K562 (cell line): ENCODE measurements at regions not wholly inside any gene's neighbourhood (a gene's known extent, or its start where the extent isn't known, plus 50 kb on each side); places are given as distances from the start of the nearest gene placed in this dataset.

ENCODE experiments used
- CBX3 ChIP-seq, 2 experiments: IDR thresholded peaks; 1 replicate in 1 of 2; 2 replicates in 1 of 2; pipeline ENCODE4 v1.6.1; 2012; ENCODE audit warnings: inconsistent platforms in 2 of 2, low read length in 2 of 2, borderline replicate concordance in 1 of 2, control low read depth in 1 of 2
- CTCF ChIP-seq, 3 experiments: IDR thresholded peaks in 2 of 3; conservative IDR thresholded peaks in 1 of 3; 2 replicates each; pipeline ENCODE4 v1.5.1; 2011 to 2012; ENCODE audit warnings: low read length in 3 of 3, mild to moderate bottlenecking in 3 of 3, control low read depth in 2 of 3, improper control_type of control experiment in 1 of 3, inconsistent platforms in 1 of 3, low read depth in 1 of 3, mixed read lengths in 1 of 3, moderate library complexity in 1 of 3; ENCODE audit not compliant: insufficient read depth in 2 of 3
- ETV6 ChIP-seq, 3 experiments: fragments of 150-350 bp in 1 of 3; sonication (generic) in 1 of 3; formaldehyde crosslinking in 1 of 3; IDR thresholded peaks; 2 replicates each; pipeline versions ENCODE4 v1.6.1 to v1.8.0; 2014 to 2022; ENCODE audit warnings: borderline replicate concordance in 2 of 3, low read depth in 2 of 3, antibody characterized with exemption in 1 of 3, low read length in 1 of 3, mild to moderate bottlenecking in 1 of 3, missing genetic modification reagents in 1 of 3
- MEIS2 ChIP-seq: fragments of 450-650 bp; IDR thresholded peaks from 2 replicates; pipeline ENCODE4 v1.6.1; 2014; ENCODE audit warnings: mild to moderate bottlenecking; ENCODE audit not compliant: partially characterized antibody
- MGA ChIP-seq: fragments of 450-650 bp; IDR thresholded peaks from 2 replicates; pipeline ENCODE4 v1.6.1; 2016; ENCODE audit warnings: mild to moderate bottlenecking, moderate library complexity
- NR4A1 ChIP-seq, 2 experiments: fragments of 250-450 bp in 1 of 2; fragments of 450-650 bp in 1 of 2; sonication (Bioruptor Pico) in 1 of 2; IDR thresholded peaks; 2 replicates each; pipeline versions ENCODE4 v1.4.0 to v1.6.1; 2016 to 2020; ENCODE audit warnings: mild to moderate bottlenecking in 2 of 2, missing compliant biosample characterization in 1 of 2, missing genetic modification characterization in 1 of 2, moderate library complexity in 1 of 2
- SMAD1 ChIP-seq: fragments of 150-350 bp; IDR thresholded peaks from 2 replicates; pipeline ENCODE4 v1.6.1; 2014; ENCODE audit warnings: low read length, low read depth; ENCODE audit not compliant: partially characterized antibody
- SP2 ChIP-seq: IDR thresholded peaks from 2 replicates; pipeline ENCODE4 v1.6.1; 2011; ENCODE audit warnings: mild to moderate bottlenecking, low read depth, low read length, moderate library complexity; ENCODE audit not compliant: poor library complexity, severe bottlenecking; ENCODE audit errors: extremely low read depth
- TRIM28 ChIP-seq: fragments of 450-650 bp; IDR thresholded peaks from 2 replicates; pipeline ENCODE4 v1.6.1; 2017
- XRCC5 ChIP-seq: fragments of 200-400 bp; formaldehyde crosslinking; IDR thresholded peaks from 2 replicates; pipeline ENCODE4 v1.6.1; 2017; ENCODE audit warnings: low read depth, mild to moderate bottlenecking, low read length
- ZNF444 ChIP-seq: fragments of 250-450 bp; sonication (Bioruptor Pico); IDR thresholded peaks from 2 replicates; pipeline ENCODE4 v1.4.0; 2020; ENCODE audit warnings: mild to moderate bottlenecking, moderate library complexity

GRCh38 chr6:26234421-26235301 is 130.3 kb upstream of the BTN3A2 start (continued):
- TF ChIP-seq CTCF (IDR thresholded peaks at IDR 0.05 in 2 of 3, conservative IDR thresholded peaks at IDR 0.05 in 1 of 3; ENCODE audit: insufficient read depth in 2 of 3, low read depth in 1 of 3, low read length in 3 of 3) (no peak), XRCC5 (peak; percentile 65), NR4A1 (CRISPR knock-in tag; IDR thresholded peaks at IDR 0.05) (no peak), NR4A1 (tag; IDR thresholded peaks at IDR 0.05) (peak; percentile 41; the same call in 1 of the 2 replicates), SP2 (no peak), ETV6 (IDR thresholded peaks at IDR 0.05; ENCODE audit: borderline replicate concordance in 1 of 2, low read depth in 2 of 2, low read length in 1 of 2) (peak in 1 of 2 experiments; percentile 59; a peak in 1 of 4 replicates), ETV6 (CRISPR knock-in tag; IDR thresholded peaks at IDR 0.05; ENCODE audit: borderline replicate concordance) (peak; percentile 48; the same call in 1 of the 2 replicates), MEIS2 (peak; percentile 78), CBX3 (IDR thresholded peaks at IDR 0.05; ENCODE audit: borderline replicate concordance in 1 of 2, low read length in 2 of 2) (0 out of 3 replicates have a peak, but pooled peaks of 1 of the 2 experiments have one; percentile 24), MGA (peak; percentile 79), TRIM28 (peak; percentile 43; the same call in 1 of the 2 replicates), ZNF444 (CRISPR knock-in tag) (peak; percentile 19; the same call in 1 of the 2 replicates), SMAD1 (peak; percentile 93)
